ENCODE measurements at regions not wholly inside any gene's neighbourhood (a gene's known extent, or its start where the extent isn't known, plus 50 kb on each side); places are given as distances from the start of the nearest gene placed in this dataset.
"Not testable (repeated sequence)": the region's sequence is repeated elsewhere in the genome, so short reads cannot be mapped to it uniquely, and the experiment has no call there.

DNA sequence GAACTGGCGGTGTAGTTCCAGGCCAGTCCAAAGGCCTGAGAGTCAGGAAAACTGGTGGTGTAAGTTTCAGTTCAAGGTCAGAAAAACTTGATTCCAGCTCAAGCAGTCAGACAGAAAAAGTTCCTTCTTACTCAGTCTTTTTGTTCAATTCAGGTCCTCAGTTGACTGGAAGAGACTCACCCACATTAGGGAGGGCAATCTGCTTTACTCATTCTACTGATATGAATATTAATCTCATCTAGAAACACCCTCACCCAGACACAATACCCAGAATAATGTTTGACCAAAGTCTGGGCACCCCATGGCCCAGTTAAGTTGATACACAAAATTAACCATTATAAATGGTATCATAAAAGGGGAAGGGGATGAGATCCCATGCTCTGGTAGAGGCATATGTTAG lies 50.1 kb upstream of the LTA4H start:
- no peak for DNase-seq

DNA sequence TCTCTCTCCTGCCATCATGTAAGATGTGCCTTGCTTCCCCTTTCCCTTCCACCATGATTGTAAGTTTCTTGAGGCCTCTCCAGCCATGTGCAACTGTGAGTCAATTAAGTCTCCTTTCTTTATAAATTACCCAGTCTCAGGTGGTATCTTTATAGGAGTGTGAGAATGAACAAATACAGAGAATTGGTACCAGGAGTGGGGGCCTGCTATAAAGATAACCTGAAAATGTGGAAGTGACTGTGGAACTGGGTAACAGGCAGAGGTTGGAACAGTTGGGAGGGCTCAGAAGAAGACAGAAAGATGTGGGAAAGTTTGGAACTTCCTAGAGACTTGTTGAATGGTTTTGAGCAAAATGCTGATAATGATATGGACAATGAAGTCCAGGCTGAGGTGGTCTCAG lies 50.8 kb upstream of the LTA4H start:
- not testable (repeated sequence) for DNase-seq

DNA sequence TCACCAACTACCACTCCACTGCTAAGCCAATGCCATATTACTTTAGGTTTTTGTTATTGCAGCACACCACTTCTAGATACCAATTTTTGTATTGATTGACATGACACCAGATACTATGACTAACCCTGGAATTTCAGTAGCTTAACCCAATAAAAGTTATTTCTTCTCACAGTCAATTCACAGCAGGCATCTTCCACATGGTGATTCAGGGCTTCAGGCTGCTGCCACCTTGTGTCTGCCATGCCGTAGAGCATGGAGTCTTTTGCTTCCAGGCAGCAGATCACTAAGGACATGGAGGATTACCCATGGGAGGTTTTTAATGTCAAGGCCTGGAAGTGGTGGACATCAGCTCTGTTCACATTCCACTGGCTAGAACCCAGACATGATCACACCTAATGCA lies 56.4 kb upstream of the LTA4H start:
- no peak for DNase-seq

DNA sequence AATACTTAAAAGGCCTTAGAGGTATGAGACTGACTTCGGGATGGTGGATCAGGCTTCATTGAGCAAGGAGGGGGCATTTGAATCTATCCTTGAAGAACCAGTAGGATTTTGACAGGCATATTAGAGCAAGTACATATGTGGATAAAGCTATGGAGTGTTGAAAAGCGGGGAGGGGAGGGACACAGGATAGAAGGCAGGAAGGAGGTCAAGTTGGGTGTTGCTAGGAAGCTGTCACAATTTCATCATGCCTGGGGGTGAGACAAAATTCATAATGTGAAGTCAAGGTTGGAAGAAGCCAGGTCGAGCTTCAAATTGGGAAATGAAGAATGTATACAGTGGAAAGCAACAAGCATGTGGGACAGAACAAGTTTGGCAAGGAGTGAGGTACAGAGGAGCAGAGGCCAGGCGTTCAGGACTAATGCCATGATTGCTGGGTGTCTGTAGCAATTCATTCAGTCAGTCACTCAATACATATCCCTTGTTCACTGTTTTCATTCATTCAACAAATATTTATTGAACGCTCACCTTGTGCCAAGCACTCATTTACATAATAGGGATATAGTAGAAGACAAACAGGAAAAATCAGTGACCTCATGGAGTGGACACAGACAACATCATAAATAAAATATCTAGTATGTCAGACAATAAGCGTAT lies 58.3 kb upstream of the LTA4H start:
- no peak for DNase-seq

DNA sequence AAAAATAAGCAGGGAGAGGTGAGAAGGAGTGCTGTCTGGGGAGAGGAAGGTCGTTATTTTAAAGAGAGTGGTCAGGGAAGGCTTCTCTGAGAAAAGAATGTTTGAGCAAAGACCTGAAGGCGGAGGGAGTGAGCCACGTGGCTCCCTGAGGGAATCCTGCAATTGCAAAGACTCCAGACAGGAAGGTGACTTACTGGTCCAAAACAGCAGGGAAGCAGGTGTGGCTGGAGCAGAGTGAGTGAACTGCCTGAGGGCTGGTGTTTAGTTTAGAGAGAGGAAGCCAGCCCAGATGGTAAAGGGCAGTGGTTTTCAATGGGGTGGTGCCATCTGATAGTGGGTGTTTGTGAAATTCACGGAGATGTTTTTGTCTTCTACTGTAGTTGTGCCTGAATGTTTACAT lies 58.8 kb upstream of the LTA4H start:
- DNase-seq: no peak

DNA sequence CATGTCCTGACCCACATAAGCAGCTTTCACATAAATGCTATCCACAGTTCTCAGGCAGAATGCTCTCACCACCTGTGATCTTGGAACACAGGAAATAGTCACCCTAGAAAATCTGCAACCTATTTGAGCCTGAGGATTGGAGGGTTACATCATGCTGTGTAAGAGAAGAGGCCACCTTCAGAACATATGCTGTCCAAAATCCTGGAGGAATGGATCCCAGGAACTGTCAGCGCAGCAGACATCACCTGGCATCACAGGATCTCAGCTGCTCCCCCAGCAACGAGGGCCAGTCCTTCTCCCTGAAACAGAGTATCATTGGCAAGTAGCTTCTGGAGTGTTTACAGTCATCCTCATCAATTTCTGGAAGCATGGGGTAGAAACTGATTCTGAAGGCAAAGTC lies 63.2 kb upstream of the LTA4H start:
- DNase-seq: no peak

DNA sequence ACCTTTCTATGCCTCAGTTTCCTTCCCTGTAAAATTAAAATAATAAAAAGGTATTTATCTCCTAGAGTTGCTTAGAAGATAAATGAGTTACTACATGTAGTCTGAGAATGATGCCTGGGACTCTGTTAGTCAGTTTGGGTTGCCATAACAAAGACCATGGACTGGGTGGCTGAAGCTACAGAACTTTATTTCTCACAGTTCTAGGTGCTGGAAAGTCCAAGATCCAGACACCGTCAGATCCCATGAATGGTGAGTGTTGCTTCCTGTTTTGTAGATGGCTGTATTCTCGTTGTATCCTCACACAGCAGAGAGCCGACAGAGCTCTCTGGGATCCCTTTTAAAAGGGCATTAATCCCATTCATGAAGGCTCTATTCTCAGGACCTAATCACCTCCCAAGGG lies 64.0 kb upstream of the LTA4H start:
- DNase-seq: no peak

DNA sequence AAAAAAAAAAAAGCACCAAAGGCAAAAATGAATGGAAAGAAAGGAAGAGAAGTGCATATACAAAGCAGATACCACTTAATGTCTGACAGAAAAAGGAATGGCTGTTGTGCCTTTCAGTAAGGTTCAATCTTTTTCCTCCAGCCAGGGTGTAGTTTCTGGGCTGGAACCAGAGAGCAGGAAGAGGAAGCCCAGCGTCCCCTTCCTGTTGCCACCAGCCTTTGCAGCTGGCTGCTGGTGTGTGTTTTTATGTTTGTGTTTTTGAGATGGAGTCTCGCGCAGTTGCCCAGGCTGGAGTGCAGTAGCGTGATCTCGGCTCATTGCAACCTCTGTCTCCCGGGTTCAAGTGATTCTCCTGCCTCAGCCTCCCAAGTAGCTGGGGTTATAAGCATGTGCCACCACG lies 64.6 kb upstream of the LTA4H start:
- DNase-seq: no peak

DNA sequence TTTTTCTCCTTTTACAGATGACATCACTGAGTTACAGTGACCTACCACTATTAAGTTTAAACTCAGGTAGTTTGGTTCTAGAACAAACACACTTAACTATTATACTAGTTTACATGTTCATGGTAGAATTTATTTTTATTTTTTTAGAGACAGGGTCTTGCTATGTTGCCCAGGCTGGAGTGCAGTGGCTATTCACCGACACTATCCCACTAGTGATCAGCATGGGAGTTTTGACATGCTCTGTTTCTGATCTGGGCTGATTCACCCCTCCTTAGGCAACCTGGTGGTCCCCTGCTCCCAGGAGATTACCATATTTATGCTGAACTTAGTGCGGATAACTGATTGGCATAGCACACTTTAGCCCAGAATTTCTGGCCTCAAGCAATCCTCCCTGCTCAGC lies 66.4 kb upstream of the LTA4H start:
- DNase-seq: no peak

DNA sequence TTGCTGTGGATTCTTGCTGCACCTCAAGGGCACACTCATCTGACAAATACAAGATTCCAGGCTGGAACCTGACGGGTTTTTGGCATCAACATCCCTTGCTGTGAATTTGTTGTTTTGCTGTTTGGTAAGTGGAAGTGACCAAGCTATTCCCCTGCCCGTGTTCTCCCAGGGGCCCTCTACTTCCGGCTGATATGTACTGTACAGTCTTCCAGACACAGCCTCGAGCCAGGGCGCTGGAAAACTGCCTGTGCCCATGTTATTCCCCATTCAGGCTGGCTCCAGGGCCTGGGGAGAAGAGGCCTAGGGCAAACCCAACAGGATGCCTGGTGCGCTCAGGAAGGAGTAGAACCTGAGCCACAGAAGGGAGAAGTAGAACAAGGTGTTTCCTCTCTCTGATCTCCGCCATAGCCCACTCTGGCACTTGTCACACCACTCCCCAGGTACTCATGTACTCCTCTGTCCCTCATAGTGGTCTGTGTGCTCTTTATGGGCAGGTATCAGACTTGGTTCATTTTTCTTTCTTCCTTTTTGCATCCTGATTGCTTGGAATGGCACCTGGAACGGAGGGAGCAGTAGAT lies 67.8 kb upstream of the LTA4H start:
- DNase-seq: no peak

DNA sequence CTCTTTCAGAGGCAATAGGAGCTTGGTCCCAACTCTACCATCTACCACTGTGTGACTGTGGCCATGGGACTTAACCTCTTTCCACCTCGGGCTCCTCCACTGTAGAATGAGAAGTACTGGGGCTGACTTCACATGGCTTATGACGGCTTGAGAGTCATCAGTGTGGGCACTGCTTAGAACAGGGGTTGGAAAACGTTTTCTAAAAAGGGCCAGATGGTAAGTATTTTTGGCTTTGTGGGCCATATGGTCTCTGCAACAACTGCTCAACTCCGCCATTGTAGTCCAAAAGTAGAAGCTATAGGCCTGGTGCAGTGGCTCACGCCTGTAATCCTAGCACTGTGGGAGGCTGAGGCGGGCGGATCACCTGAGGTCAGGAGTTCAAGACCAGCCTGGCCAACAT lies 69.2 kb upstream of the LTA4H start:
- no peak for DNase-seq

DNA sequence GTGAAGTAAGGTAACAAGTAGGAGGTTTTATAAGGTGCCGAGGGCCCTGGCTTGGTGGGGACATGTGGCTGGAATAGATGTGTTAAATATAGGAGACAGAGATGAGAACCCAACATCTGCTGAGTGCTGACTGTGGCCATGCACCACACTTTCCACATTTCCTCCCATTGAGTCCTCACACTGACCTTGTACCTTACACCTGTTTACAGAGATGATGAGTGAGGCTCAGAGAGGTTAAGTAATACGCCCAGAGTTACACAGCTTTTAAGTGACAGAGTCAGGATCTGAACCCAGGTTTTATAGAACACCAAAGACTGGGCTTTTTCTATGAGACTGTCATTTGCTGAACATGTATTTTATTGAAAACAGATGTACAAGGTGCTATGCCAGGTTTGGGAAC lies 70.8 kb upstream of the LTA4H start:
- no peak for DNase-seq

DNA sequence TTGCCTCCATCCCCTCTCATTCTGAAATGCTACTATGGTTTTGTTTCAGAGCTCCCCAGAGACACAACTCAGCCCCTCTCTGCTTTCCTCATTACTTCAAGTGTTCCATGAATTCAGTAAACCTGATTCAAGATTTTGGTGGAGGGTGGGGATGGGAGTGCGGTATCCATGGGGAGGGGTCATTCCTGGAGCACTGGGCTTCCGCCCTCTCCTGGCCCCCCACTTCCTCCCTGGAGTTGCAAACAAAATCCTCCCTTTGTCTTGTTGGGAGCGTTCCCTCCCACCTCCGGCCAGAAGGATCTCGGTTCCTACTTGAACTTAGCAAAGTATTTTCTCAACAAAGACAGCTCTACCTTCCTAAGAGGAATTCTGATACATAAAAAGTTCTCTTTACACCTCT lies 71.8 kb upstream of the LTA4H start:
- DNase-seq: no peak

DNA sequence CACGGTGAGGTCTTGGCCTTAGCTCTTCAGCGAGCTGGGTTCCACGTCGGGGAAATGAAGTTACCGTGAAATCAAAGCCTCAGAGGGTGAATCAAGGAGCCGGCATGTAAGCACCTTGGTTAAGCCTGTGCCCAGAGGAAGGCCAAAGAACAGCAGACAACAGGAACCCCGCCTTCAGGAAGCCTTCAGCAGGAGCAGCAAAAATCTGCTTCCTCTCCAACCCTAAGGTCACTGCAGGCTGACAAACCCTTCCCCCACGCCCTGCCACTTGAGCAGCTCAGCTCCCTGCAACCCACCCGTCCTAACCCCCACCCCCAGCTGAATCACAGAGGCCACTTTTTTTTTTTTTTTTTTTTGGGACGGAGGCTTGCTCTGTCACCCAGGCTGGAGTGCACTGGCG lies 72.9 kb upstream of the LTA4H start:
- peak; percentile 39 for DNase-seq

DNA sequence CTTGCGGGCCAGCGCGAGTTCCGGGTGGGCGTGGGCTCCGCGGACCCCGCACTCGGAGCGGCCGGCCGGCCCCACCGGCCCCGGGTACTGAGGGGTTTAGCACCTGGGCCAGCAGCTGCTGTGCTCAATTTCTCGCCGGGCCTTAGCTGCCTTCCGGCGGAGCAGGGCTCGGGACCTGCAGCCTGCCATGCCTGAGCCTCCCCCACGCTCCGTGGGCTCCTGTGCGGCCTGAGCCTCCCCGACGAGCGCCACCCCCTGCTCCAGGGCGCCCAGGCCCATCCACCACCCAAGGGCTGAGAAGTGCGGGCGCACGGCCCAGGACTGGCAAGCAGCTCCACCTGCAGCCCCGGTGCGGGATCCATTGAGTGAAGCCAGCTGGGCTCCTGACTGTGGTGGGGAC lies 73.6 kb upstream of the LTA4H start:
- not testable (repeated sequence) for DNase-seq

DNA sequence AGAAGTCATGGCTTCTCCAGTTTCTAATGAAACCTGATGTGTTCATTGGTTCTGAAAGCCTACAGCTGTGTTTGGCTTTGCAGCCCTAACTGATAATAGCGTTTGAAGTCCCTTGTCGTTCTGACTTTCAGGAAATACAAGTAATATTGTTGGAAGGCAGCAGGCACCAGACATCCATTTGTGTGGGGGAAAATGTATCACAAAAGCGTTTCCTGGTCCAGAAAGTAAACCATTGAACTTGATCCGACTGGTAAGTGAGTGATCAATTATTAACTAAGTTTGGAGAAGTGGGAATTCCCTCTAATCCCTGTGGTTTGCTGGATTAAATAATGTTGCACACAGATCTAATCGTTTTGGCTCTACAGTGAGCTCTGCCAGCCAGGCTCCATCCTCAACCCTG lies 77.3 kb upstream of the LTA4H start:
- no peak for DNase-seq

DNA sequence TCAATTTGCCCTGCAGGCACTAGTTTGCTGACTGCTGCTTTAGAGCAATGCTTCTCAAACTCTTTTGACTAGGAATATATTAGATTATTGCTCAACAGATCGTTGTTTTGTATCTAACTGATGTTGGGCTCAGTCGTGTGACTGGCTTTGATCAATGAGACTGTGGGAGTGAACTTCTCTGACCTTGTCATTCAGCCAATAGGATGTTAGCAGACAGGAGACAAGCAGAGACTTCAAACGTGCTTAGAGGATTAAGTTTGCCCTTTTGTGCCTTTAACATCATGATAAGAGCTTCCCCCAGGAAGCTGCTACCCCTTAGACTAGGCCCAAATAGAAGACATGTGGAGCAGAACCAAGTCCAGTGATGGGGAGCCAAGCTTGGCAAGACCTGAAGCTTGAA lies 76.7 kb upstream of the ELK3 start:
- no peak for DNase-seq

DNA sequence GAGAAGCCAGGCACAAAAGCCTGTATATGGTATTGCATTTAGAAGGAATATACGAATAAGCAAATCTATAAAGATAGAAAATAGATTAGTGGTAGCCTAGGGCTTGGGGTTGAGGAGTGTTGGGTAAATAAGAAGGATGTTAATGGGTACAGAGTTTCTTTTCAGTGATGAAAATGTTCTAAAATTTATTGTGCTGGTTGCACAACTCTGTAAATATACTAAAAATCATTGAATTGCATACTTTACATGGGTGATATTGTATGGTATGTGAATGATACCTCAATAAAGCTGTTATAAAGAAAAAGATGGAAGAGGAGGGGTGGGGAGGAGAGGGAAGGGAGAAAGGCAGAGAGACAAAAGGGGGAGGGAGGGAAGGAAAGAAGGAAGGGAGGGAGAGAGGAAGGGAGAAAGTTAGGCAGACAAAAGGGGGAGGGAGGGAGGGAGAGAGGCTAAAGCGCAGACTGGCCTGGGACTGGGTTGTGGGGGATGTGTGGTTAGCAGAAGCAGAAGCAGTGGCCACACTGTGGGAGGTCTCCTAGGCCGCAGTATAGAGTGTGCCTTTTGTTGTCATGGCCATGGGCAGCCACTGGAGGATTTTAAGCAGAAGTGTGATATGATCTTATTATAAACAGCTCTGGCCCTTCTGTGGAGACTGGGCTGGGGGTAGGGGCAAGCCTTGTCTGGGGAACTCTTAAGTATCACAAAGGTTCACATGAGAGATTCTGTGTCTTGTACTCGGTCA lies 73.6 kb upstream of the ELK3 start:
- DNase-seq: no peak

DNA sequence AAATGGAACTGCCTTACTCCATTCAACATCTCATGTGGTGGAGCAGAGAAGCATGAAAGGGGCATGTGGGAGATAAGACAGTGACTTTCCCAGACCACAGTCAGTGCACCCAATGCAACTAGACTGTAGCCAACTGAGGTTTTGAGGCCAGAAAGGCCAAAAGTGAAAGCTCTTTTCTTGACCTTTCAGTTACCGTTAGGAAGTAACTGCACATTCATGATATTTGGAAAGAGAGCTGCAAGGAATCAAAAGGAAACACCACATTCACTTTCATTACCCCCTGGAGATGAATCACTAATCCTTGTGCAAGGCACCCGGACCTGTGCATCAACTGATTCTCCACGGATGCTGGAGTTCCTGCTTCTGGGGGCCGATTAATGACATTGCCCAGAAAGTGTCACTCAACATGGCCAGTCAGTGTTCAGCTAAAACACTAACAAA lies 72.9 kb upstream of the ELK3 start:
- DNase-seq: no peak

DNA sequence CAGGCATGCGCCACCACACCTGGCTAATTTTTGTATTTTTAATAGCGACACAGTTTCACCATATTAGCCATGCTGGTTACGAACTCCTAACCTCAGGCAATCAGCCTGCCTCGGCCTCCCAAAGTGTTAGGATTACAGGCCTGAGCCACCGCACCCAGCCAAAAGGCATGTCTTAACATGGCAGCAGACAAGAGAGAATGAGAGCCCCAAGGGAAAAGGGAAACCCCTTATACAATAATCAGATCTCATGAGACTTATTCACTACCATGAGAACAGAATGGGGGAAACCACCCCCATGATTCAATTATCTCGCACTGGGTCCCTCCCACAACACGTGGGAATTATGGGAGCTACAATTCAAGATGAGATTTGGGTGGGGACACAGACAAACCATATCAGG lies 65.9 kb upstream of the ELK3 start:
- DNase-seq: not testable (repeated sequence)

DNA sequence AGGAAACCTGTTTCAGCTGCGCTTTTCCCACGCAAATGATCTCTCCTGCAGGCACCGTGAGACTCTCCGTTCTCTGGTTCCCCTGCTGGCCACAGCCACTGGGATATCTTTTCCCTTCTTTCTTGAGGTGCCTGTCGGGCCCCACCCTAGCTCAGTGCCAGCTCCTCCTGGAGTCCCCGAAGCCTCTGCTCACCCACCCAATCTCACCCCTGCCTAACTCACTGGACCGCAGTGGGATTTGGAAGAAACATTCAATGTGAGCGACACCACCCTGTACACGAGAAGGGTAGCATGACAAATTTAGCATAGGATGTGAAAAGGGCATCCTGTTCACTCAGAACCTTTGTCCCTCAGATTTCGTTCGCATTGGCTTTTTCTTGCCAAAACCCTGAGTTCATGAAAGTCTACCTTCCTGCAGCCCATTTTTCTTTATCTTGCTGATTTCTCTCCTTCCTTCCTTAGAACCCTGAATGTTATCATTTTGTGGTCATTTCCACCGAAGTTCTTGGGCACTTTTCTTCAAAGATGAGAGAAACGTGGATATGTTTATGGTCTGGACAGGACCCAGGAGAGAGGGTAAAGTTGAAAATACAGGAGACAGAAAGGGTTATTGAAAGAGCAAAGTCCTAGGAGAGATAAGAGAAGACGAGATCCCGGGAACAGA lies 63.6 kb upstream of the ELK3 start:
- no peak for DNase-seq

DNA sequence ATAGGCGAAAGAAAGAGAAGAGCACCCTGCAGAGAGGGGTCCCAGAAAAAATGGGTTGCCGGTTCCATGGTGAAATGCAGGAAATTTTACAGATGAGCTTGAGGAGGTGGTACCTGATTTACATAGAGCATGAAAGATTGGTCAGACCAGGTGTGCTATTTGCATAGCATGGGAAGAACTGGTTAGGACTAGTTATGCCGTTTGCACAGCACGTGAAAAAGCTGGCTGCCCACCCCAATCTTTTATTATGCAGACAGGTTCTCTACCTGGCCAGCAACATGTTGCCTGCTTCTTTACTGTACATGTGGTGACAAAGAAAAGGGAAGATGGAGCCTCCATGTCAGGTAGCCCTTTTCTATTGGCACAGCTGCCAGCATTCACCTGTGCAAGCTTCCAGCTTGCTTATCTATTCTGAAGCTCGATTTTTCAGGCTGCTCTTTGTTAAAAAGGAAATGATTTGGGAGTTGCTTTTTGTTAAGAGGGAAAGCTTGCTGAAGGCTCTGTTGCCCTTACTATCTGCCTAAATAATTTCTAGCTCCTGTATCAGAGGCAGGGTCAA lies 62.9 kb upstream of the ELK3 start:
- no peak for DNase-seq

DNA sequence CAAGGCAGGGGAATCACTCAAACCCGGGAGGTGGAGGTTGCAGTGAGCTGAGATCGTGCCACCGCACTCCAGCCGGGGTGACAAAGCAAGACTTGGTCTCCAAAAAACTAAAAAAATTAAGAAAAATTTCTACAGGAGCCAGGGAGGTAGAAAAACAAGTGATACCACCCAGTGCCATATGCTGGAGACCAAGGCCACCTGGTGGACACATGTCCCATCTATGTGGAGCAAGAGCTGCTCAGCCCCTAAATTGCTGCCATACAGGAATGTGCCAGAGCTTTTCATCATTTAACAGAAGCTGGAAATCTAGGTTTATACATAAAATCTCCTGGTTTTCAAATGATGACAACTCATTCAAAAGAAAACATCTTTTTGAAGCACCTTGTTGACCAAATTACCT lies 61.4 kb upstream of the ELK3 start:
- DNase-seq: no peak

DNA sequence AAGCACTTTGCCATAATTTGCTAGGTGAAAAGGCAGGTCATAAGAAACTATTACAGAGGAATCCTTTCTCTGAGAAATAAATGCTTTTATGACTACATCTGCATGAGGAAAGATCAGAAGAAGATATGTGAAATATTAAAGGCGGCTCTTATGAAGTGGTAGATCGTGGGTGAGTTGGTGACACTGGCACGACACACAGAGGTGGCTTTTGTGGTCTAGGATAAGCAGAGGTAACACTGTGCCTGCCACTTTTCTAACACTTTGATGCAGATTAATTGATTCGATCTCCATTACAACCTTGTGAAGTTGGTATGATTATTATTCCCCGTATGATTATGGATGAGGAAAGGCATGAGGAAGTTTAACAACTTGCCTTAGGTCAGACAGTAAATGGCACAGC lies 60.0 kb upstream of the ELK3 start:
- no peak for DNase-seq

All from stimulated activated CD4-positive, alpha-beta T cell treated with anti-CD3 and anti-CD28 coated beads, Interleukin-1b, Interleukin-23, amount 100 ng/mL, for 48 hours (primary cell).